GM12892 (cell line): ENCODE measurements at regions not wholly inside any gene's neighbourhood (a gene's known extent, or its start where the extent isn't known, plus 50 kb on each side); places are given as distances from the start of the nearest gene placed in this dataset.

Source experiments
- POLR2A ChIP-seq: IDR thresholded peaks from 2 replicates; pipeline ENCODE4 v1.6.1; 2011; ENCODE audit warnings: low read depth, low read length, control low read depth
- POLR2AphosphoS5 ChIP-seq: IDR thresholded peaks from 2 replicates; pipeline ENCODE4 v1.6.1; 2011; ENCODE audit warnings: low read depth, low read length, control low read depth
- TAF1 ChIP-seq: IDR thresholded peaks from 2 replicates; pipeline ENCODE4 v1.6.1; 2011; ENCODE audit warnings: low read depth, mild to moderate bottlenecking, control low read depth, low read length, borderline replicate concordance

DNA sequence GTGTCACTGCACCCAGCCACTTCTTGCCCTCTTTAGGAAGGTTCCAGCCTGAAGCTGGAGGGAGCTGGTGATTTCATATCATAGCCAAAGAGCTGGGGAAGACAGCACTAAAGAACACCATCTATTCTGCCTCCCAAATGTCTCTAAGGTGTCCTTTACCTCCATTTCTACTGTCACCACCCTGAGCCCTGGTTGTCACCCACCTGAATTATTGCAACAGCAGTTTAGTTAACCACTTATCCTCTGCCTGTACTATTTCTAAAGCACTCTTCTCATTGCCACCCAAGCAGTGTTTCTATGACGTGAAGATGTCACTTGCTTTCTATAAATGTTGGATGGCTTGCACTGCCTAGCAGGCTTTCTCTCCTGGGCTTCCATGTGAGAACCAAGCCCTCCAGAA is 69.4 kb upstream of the EED start:
- TF ChIP-seq POLR2AphosphoS5 (no peak), POLR2A (no peak), TAF1 (no peak)
